ENCODE measurements at regions not wholly inside any gene's neighbourhood (a gene's known extent, or its start where the extent isn't known, plus 50 kb on each side); places are given as distances from the start of the nearest gene placed in this dataset.
A peak's percentile ranks its signal among the peaks of the same experiment; 100 is the strongest.

DNA sequence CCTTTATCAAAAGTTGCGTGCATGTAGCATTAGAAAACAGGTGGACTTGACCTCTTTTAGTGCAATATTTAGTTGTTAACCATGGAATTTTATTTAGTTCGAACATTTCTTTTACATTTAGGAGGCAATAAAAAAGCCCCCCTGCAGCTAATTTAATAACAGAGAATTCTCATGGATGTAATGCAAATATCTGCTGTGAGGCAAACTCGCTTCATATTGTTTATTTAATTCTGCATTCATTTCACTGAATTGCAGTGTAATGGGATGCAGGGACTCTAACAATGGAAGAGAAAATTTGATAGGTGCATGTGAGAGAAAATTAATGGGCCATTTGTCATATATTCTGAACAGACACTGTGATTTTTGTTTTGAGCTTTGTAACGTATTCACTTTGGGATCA, 205.1 kb upstream of the CHD1 start:
- no peak for DNase-seq (ENCODE audit: low spot score)

DNA sequence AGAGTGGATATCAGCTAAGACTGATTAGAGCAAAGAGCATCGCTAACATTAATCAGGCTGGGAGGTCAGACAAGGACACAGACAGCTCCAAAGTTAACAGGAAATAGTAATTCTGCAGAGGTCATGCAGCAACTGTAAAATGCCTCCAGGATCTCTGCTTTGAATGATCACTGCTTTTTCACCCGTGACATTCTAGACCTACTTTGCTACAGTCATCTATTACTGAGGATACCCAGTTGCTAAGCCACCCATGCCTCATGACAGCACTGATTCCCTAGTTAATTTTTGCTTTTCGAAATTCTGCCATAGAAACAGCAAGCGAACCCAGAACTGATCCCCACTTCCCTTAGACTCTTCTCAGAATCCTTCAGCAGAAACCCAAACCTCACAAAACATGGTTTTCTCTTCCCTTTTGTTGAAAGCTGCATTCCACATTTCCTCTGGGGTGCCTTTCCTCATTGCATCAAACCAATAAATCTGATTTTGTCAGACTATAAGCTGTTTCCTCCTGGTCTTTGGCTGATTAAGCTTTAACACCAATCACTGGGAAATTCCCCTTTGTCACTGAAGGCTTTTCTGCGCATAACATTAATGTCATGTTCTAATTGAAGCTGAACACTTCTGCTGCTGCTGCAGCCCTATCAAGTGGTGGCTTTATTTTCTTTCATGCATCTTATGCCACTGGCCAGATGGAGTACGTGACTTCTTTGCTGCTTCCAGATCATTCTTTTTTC, 201.1 kb upstream of the CHD1 start:
- no peak for DNase-seq (ENCODE audit: low spot score)

DNA sequence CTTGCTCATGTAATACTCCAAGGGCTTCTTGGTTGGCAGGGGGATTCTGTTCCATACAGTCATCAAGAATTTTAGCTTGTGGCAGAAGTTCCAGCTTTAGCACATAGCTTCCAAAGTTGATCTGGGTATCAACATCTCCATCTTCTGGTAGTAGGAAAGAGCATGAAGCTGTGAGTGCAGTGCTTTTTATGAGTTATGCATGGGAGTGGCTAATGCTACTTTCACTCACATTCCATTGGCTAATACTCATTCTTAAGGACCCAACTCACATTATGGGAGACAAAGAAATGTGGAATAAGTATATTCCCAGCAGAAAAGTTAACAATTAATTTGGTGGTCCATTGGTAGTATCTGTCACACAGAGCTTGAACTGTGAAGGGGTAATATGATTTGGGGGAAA, 194.2 kb upstream of the CHD1 start:
- no peak for DNase-seq (ENCODE audit: low spot score)

DNA sequence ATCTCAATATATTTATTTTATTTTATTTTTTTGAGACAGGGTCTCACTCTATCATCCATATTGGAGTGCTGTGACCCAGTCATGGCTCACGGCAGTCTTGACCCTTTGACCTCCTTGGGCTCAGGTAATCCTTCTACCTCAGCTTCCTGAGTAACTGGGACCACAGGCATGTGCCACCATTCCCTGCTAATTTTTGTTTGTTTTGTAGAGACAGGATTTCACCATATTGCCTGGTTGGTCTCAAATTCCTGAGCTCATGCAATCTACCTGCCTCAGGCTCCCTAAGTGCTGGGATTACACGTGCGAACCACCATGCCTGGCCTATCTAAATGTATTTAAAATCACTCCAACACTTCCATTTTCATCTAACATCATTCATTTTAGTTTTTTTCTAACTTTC, 190.5 kb upstream of the CHD1 start:
- DNase-seq (ENCODE audit: low spot score): no peak

DNA sequence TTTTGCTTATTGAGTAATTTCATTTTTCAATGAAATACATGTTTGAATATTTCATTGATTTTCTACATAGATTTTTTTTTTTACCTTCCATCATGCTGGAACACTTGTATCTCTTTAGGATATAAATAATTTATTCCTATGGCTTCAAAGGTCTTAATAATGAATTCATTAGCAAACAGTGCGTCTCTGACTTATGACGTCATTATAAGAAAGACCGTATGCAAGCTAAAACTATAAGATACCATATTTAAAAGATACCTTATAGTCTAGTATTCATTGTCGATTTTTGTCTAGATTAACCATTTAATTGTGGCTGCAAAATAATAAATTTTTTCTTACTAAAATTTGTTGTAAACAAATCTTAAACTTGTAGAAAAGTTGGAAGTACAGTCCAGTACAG, 187.7 kb upstream of the CHD1 start:
- no peak for DNase-seq (ENCODE audit: low spot score)

DNA sequence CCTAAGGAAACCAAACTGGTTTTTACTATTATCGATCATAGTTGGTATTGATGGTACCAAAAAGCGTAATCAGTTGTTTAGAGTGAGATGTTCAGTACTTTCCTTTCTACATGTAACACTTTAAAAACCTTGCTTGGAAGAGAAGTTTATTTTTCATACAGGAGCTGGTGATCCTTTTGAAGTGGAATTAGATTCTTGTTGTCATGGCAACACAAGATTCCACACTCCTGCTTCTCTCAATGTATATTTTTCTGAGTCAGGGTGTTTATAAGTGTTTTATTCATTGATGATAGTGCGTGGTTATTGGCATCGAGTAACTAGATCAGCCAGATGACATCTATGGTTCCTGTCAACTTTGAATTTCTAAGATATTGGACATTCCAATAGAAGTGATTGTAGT, 181.1 kb upstream of the CHD1 start:
- DNase-seq (ENCODE audit: low spot score): no peak

DNA sequence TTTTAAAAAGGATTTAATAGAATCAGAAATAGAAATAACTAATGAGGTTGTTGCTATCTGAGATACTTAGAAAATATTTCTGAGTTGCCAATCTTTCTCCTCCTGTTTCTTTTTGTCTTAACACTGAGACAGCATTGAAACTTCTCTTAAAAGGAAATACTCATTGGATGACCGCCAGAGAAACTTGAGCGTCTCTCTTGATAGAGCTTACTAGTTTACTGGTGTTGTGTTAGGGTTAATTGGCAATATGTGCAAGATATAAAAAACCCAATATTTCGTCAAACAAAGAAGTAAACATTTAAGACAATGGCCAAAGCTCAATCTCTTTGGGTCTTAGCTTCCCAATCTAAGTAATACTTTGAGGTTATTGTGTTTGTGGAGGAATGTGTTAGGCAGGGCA, 176.4 kb upstream of the CHD1 start:
- DNase-seq (ENCODE audit: low spot score): no peak

DNA sequence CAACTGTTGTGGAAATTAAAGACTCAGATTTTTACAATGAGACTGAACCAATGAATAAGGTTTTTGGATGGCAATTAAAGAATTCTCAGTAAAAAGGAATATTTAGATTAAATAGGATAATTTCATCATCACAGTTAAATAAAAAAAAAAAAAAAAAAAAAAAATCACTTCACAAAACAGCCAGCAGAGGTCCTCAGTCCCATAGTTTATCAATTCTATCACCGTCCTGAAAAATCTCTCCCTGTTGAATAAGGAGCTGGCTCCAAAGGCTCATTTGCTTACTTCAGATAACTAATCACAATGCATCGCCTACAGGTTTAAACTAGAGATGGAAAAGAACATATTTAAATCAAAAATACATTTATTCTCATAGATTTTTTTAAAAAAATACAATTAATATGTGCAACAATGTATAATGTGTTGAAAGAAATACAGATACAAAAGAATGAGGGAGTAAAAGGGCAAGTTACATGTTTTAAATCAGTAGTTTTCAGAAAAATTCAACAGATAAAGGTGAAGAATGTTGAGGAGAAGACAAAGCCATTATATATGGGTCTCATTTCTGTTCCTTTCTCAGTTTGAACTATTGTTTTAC, 175.8 kb upstream of the CHD1 start:
- peak; percentile 42 for DNase-seq (ENCODE audit: low spot score)

DNA sequence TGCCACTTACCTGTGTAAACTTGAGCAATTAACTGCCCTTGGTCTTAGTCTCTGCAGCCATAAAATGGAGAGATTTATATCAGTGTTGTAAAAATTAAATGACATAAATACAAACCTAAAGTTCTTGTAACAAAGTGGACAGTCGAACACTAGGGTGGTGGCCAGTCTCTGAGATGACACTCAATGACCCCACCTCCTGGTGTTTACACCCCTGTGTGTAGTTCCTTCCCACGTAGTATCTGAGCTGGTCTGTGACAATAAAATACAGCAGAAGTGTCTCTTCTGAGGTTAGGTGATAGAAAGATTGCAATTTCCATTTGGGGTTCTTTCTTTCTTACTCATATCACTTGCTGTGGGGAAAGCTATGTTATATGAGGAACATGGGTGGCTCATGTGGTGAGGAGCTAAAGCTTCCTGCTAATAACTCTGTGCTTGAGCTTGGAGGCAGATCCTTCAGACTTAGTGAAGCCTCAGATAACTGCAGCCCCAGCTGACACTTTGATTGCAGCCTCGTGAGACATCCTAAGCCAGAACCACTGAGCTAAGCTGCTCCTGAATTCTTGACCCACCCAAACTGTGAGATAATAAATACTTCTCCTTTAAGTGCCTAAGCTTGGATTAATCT, 173.4 kb upstream of the CHD1 start:
- no peak for DNase-seq (ENCODE audit: low spot score)

DNA sequence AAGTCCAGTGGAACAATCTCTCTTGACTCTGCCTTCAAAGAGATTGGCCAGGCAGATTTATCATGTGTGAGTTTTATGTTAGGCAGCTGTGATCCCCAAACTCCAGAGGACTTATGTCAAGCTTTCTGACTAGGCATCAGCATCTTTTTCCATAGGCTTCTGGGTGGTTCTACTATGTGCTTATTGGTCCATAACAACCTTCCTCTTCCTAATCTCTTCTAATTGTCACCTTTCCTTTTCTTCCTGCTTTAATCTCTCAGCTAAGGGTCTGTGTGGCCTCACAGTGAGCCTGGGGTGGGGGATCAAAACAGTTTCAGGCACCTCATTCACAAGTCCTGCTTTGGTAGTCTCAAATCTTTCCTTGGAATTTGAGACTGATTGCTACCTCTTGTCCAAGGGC, 170.9 kb upstream of the CHD1 start:
- no peak for DNase-seq (ENCODE audit: low spot score)

DNA sequence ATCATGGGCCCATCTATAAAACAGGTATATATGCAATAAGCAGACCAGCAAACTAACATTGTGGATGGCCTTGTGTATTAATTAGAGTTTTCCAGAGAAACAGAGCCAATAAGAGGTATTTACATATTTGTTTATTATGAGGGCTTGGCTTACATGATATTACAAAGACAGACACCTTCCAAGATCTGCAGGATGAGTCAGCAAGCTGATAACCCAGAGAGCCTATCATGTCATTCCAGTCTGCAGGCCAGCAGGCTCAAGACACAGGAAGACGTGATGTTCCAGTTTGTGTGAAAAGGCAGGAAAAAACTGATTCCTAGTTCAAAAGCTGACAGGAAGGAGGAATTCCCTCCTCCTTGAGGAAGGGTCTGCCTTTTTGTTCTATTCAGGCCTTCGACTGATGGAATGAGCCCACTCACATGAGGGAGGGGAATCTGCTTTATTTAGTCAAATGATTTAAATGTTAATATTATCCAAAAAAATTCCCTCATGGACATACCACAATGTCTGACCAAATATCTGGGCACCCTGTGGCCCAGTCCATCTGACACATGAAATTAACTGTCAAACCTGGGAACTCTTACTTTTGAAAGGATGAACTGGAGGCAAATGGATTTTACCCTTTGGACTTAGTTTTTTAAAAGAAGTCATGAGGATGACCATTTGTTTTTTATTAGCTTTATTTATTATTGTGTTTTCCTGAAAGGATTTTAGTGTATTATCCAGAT, 161.2 kb upstream of the CHD1 start:
- DNase-seq (ENCODE audit: low spot score): no peak

DNA sequence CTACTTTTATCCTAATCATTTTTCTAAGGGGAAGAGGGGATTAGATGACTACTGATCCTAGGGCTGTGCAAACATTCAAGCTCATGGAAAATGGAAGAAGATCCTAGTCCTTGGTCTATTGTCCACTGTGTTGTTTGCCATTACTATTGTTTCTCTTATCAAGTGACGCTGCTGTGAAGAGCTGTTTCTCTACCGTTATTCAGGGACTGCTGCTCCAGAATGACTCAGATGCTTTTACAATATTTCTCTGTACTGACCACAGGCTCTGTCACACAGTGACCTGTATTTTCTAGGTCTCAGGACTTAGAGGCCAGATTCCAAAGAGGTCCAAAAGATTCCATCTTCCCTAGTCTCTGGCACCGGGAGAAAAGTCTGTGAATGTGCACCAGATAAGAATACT, 159.5 kb upstream of the CHD1 start:
- DNase-seq (ENCODE audit: low spot score): no peak

DNA sequence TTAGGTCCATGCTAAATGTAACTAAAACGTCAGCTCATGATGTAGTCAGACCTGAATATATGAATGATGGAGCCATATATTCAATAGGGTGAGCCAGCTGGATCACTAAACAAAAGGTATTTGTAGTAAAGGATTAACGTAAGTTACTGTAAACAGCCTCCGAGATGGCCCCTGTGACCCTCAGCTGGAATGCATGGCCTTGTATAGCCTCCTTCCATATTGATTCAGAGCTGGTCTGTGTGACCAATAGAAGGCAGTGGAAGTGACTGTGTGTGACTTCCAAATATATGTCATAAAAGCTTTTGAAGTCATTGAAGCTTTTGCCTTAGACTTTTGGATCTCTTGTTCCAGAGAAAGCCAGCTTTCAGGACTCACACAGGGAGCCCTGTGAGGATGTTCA, 154.4 kb upstream of the CHD1 start:
- DNase-seq (ENCODE audit: low spot score): no peak

DNA sequence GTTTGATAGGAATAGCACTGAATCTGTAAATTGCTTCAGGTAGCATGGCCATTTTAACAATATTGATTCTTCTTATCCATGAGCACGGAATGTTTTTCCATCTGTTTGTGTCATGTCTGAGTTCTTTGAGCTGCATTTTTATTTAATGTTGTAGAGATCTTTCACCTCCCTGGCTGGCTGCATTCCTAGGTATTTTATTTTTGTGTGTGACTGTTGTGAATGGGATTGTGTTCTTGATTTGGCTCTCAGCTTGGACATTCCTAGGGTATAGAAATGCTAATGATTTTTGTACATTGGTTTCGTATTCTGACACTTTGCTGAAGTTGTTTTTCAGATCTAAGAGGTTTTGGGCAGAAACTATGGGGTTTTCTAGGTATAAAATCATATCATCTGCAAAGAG, 152.9 kb upstream of the CHD1 start:
- DNase-seq (ENCODE audit: low spot score): no peak

DNA sequence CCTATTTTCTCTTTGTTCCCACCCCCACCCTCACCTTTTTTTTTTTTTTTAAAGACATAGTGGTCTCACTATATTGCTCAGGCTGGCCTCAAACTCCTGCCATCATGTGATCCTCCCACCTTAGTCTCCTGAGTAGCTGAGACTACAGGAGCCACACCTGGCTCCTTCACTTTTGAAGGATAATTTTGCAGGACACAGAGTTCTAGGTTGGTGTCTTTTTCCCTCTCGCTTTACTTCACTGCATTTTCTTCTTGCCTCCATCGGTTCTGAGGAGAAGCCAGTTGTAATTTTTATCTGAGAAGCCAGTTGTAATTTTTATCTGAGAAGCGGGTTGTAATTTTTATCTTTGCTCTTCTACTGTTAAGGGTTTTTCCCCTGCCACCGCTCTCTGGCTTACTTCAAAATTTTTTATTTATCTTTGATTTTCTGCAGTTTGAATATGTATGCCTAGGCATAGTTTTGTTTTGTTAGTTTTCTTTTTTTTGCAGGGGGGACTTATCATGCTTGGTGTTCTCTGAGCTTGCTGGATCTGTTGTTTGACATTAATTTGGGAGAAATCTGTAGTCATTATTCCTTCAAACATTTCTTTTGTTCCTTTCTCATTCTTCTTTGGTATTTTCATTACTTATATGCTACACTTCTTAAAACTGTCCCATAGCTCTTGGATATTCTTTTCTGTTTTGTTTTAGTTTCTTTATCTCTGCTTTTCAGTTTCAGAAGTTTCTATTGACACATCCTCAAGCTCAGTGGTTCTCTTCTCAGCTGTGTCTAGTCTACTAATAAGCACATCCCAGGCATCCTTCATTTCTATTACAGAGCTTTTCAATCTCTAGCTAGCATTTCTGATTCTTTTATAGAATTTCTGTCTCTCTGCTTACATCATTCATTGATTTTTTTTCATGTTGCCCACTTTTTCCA, 148.2 kb upstream of the CHD1 start:
- no peak for DNase-seq (ENCODE audit: low spot score)

DNA sequence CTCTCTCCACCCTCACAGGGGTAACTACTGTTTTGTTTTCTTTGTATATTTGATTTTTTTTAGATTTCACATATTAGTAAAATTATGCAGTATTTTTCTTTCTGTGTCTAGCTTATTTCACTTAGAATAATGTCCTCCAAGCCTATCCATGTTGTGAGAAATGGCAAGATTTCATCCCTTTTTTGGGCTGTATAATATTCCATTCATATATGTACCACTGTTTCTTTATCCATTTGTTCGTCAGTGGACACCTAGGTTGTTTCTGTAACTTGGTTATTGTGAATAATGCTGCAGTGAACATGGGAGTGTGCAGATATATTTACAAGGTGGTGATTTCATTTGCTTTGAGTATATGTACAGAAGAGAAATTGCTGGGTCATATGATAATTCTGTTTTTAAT, 144.0 kb upstream of the CHD1 start:
- DNase-seq (ENCODE audit: low spot score): no peak

DNA sequence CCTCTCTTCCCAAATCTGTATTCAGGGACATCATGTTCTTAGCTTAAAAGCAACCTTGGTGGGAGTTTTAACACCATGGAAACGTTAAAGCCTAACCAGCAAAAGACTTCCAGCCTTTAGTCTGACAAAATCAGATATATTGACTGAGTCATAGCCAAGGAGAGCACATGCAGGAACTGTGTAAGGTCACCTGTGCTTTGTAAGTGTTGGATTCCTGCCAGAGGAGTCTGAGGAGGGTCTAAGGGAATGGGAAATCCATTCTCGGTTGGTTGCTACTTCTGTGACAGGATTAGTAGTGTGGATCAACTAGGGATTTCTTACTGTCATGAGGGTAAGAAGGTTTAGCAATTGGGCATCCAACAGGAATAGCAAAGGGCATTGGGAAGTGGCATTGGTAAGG, 142.0 kb upstream of the CHD1 start:
- DNase-seq (ENCODE audit: low spot score): no peak

DNA sequence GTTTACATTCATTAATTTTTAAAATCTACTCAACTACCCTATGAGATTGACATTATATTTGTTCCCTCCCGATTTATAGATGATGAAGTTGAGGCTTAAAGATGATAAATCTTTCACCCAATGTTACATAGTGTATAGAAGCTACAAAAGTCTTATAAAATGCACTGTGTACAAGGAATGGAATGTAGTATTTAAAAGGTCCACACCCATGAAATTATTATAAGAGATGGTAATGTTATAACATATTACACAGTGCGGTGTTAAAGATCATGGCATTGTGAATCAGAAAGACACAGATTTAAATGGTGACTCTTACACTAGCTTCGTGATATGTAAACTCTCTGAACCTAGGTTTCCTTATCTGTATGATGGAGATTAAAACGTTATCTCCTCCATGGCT, 141.6 kb upstream of the CHD1 start:
- DNase-seq (ENCODE audit: low spot score): no peak

DNA sequence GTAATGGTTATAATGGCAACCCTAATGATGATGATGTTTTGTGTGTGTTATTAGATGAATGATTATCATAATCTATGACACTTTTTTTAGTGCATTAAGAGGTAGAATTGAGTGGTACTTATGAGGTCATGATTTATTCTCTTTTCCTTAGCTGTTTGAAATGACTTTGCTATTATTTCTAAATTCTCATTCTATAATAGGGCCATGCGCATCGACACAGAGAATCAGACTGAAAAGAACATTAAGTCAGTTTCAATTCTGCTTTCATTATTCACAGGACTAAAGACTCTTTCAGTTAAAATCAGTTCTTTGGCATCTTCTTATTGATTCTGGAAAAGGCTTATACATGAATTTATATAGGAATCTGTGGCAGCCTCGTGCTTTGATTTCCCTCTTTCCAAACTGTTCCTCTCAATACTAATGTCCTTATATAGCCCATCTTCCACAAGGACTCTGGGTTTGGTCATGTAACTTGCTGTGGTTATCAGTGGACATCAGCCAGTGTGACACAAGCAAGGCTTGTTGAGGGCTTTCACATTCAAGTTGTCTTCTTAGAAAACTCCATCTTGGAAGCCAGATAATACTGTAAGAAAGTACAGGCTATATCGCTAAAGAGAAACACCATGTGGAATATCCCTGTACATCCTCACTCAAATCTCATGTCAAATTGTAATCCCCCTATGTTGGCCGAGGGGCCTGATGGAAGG, 140.3 kb upstream of the CHD1 start:
- DNase-seq (ENCODE audit: low spot score): no peak

DNA sequence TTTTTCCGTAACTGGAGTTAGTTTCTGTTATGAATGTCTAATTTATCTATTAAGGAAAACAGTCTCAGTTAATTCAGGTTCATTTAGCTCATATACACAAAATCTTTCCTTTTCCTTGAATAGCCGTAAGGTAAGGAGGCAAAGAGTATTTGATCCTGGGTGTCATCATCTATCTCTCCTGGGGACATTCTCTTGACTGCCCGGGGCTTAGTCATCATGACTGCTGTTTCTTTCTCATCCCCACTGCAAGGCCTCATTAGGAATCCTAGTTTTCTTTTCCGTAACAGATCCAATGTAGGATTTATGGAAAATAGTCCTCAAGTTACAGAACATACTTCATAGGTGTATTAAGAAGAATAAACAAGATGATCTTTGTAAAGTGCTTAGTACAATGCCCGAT, 134.9 kb upstream of the CHD1 start:
- no peak for DNase-seq (ENCODE audit: low spot score)

DNA sequence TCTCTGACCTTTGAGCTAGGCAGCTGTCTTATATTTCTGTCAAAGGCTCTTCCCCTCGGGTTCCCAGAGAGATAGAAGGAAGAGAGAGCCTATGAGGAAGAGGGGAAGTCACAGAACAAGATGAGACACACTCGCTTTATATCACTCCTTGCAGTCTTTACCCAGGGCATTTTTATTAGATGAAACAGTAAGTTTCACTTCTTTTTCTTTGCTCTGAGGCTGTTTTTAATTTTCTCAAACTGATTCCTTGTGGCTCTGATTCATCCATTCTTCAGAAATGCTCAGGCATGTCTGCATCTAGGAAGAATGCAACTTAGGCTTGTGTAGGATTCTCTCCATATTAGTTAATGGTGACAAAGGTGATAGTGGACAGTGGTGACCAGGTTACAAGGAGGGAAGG, 132.9 kb upstream of the CHD1 start:
- no peak for DNase-seq (ENCODE audit: low spot score)
